GM23338 (cell line): ENCODE measurements at regions not wholly inside any gene's neighbourhood (a gene's known extent, or its start where the extent isn't known, plus 50 kb on each side); places are given as distances from the start of the nearest gene placed in this dataset.

Experiments used
- ATAC-seq: fragments of 200-7000 bp; cut with Tn5 transposase; 3 replicates; pipeline ENCODE4 v1.9.1; 2020
- DNase-seq: peaks from one replicate; pipeline ENCODE4 v3.0.0-alpha.2; 2015; ENCODE audit warnings: low spot score
- H2AFZ ChIP-seq: fragments of 200-600 bp; sonication (generic); 2 replicates; pipeline ENCODE4 v1.8.0; 2016; ENCODE audit warnings: antibody characterized with exemption, mild to moderate bottlenecking, moderate library complexity
- H3F3A ChIP-seq: fragments of 200-600 bp; sonication (generic); replicated peaks from 2 replicates; pipeline ENCODE4 v1.8.0; 2017; ENCODE audit warnings: antibody characterized with exemption, mixed run types, low read depth
- H3K27ac ChIP-seq: fragments of 200-600 bp; sonication (generic); 2 replicates; pipeline ENCODE4 v1.6.1; 2016; ENCODE audit warnings: low read depth
- H3K27me3 ChIP-seq: fragments of 200-600 bp; sonication (generic); 2 replicates; pipeline ENCODE4 v1.8.0; 2016; ENCODE audit warnings: mild to moderate bottlenecking, mixed run types, moderate library complexity; ENCODE audit not compliant: insufficient read depth
- H3K36me3 ChIP-seq: fragments of 200-600 bp; sonication (generic); 2 replicates; pipeline ENCODE4 v1.8.0; 2016; ENCODE audit warnings: mild to moderate bottlenecking; ENCODE audit not compliant: insufficient read depth
- H3K4me1 ChIP-seq: fragments of 200-600 bp; sonication (generic); 2 replicates; pipeline ENCODE4 v1.8.0; 2016; ENCODE audit warnings: mild to moderate bottlenecking, moderate library complexity; ENCODE audit not compliant: insufficient read depth
- H3K4me2 ChIP-seq: fragments of 200-600 bp; sonication (generic); 2 replicates; pipeline ENCODE4 v1.7.1; 2017; ENCODE audit warnings: mixed run types
- H3K4me3 ChIP-seq: fragments of 200-600 bp; sonication (generic); 2 replicates; pipeline ENCODE4 v1.6.1; 2016; ENCODE audit warnings: mixed run types
- H3K79me2 ChIP-seq: fragments of 200-600 bp; sonication (generic); replicated peaks from 2 replicates; pipeline ENCODE4 v1.8.0; 2017; ENCODE audit warnings: mild to moderate bottlenecking; ENCODE audit not compliant: insufficient read depth
- H3K9me2 ChIP-seq: fragments of 200-600 bp; sonication (generic); 2 replicates; pipeline ENCODE4 v1.8.0; 2017; ENCODE audit not compliant: insufficient read depth
- H4K20me1 ChIP-seq: fragments of 200-600 bp; sonication (generic); replicated peaks from 2 replicates; pipeline ENCODE4 v1.8.0; 2017; ENCODE audit warnings: mild to moderate bottlenecking; ENCODE audit not compliant: insufficient read depth
- H3K27ac Mint-ChIP-seq: 2 replicates; pipeline ENCODE4 v1.8.0; 2020; ENCODE audit warnings: inconsistent platforms, mild to moderate bottlenecking, moderate library complexity, mixed read lengths
- H3K27me3 Mint-ChIP-seq: 3 replicates; pipeline ENCODE4 v1.8.0; 2022; ENCODE audit warnings: low read depth, mild to moderate bottlenecking, moderate library complexity, mixed read lengths, inconsistent platforms; ENCODE audit not compliant: insufficient read depth, poor library complexity
- H3K36me3 Mint-ChIP-seq: 3 replicates; pipeline ENCODE4 v1.8.0; 2021; ENCODE audit warnings: low read depth, mild to moderate bottlenecking, inconsistent platforms, moderate library complexity, mixed read lengths
- H3K4me1 Mint-ChIP-seq: 3 replicates; pipeline ENCODE4 v1.8.0; 2020; ENCODE audit warnings: mild to moderate bottlenecking, inconsistent platforms, mixed read lengths
- H3K4me3 Mint-ChIP-seq: 3 replicates; pipeline ENCODE4 v1.8.0; 2021; ENCODE audit warnings: moderate library complexity, mild to moderate bottlenecking, inconsistent platforms, mixed read lengths
- H3K9me3 Mint-ChIP-seq: 3 replicates; pipeline ENCODE4 v1.8.0; 2020; ENCODE audit warnings: moderate library complexity, mild to moderate bottlenecking, inconsistent platforms, mixed read lengths
- CREB1 ChIP-seq: fragments of 250-450 bp; sonication (Bioruptor Pico); IDR thresholded peaks from 2 replicates; pipeline ENCODE4 v1.5.0; 2020; ENCODE audit warnings: low read depth, mild to moderate bottlenecking, moderate library complexity
- EZH2 ChIP-seq: fragments of 200-600 bp; sonication (generic); IDR thresholded peaks from one replicate; pipeline ENCODE4 v1.8.0; 2017; ENCODE audit warnings: antibody characterized with exemption, mild to moderate bottlenecking, low read depth; ENCODE audit not compliant: unreplicated experiment
- EZH2phosphoT487 ChIP-seq: fragments of 200-600 bp; sonication (generic); IDR thresholded peaks from one replicate; pipeline ENCODE4 v1.8.1; 2018; ENCODE audit warnings: antibody characterized with exemption; ENCODE audit not compliant: unreplicated experiment
- JUNB ChIP-seq: IDR thresholded peaks from one replicate; pipeline ENCODE4 v1.6.1; 2016; ENCODE audit warnings: antibody characterized with exemption; ENCODE audit not compliant: unreplicated experiment
- NANOG ChIP-seq: IDR thresholded peaks from 2 replicates; pipeline ENCODE4 v1.6.1; 2016; ENCODE audit warnings: antibody characterized with exemption, borderline replicate concordance
- POLR2AphosphoS5 ChIP-seq: IDR thresholded peaks from 2 replicates; pipeline ENCODE4 v1.6.1; 2016; ENCODE audit warnings: antibody characterized with exemption, low read depth
- STAT1 ChIP-seq: IDR thresholded peaks from one replicate; pipeline ENCODE4 v1.6.1; 2016; ENCODE audit warnings: antibody characterized with exemption; ENCODE audit not compliant: unreplicated experiment
- ZNF114 ChIP-seq: fragments of 250-450 bp; sonication (Bioruptor Pico); IDR thresholded peaks from 2 replicates; pipeline ENCODE4 v1.5.0; 2020; ENCODE audit warnings: mild to moderate bottlenecking, moderate library complexity
- ZNF331 ChIP-seq: fragments of 250-450 bp; sonication (Bioruptor Pico); IDR thresholded peaks from 2 replicates; pipeline ENCODE4 v1.5.0; 2020; ENCODE audit warnings: low read depth, mild to moderate bottlenecking, moderate library complexity
- TF ChIP-seq, protein P1 (sequence below): IDR thresholded peaks from 2 replicates; pipeline ENCODE4 v1.6.1; 2016; ENCODE audit warnings: antibody characterized with exemption
- TF ChIP-seq, protein P2 (sequence below): fragments of 250-450 bp; sonication (Bioruptor Pico); IDR thresholded peaks from 2 replicates; pipeline ENCODE4 v1.5.0; 2020; ENCODE audit warnings: mild to moderate bottlenecking, moderate library complexity

DNA sequence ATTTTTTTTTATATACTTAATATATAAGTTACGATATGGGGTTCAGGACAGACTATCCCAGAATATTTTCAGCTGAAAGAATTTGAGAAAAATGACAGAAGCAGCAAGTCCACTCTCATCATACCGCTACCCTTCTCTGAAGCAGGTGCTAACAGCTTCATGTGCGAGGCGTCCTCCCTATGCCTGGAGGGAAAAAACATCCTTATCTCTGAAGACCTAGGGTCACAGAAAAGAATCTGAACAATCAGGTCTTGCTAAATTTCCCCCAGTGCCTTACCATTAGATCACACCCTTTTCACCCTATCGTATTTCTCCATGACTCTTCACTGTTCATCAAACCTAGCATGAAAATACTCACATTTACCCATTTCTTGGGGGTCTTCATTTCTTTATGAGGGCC lies 51.9 kb upstream of the CREB1 start:
- no peaks in the 10 kb centered on the region for H4K20me1 ChIP-seq
- H3K36me3 ChIP-seq = no peaks in the 10 kb centered on the region
- no peak for DNase-seq
- H3F3A ChIP-seq = no peaks in the 10 kb centered on the region
- no peak overlapping the region for H3K4me2 ChIP-seq
- H3K4me3 Mint-ChIP-seq = no peak overlapping the region
- no peak for ATAC-seq
- no peaks in the 10 kb centered on the region for H3K9me3 Mint-ChIP-seq
- no peaks in the 10 kb centered on the region for H3K36me3 Mint-ChIP-seq
- H3K9me2 ChIP-seq = no peaks in the 10 kb centered on the region
- H3K27ac ChIP-seq = no peak overlapping the region
- H3K27me3 Mint-ChIP-seq = no peaks in the 10 kb centered on the region
- H2AFZ ChIP-seq = no peak overlapping the region
- no peak overlapping the region for H3K4me3 ChIP-seq
- H3K27ac Mint-ChIP-seq = no peak overlapping the region
- peaks cover 53% of the 10 kb centered on the region for H3K4me1 Mint-ChIP-seq
- TF ChIP-seq, protein P1, sequence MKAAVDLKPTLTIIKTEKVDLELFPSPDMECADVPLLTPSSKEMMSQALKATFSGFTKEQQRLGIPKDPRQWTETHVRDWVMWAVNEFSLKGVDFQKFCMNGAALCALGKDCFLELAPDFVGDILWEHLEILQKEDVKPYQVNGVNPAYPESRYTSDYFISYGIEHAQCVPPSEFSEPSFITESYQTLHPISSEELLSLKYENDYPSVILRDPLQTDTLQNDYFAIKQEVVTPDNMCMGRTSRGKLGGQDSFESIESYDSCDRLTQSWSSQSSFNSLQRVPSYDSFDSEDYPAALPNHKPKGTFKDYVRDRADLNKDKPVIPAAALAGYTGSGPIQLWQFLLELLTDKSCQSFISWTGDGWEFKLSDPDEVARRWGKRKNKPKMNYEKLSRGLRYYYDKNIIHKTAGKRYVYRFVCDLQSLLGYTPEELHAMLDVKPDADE = no peak
- TF ChIP-seq STAT1 (no peak), CREB1 (no peak), ZNF331 (no peak), EZH2phosphoT487 (no peak), POLR2AphosphoS5 (no peak), NANOG (no peak), ZNF114 (CRISPR knock-in tag) (no peak), EZH2 (no peak)
- H3K4me1 ChIP-seq = peaks cover 29% of the 10 kb centered on the region
- H3K79me2 ChIP-seq = no peaks in the 10 kb centered on the region
- H3K27me3 ChIP-seq = no peaks in the 10 kb centered on the region

DNA sequence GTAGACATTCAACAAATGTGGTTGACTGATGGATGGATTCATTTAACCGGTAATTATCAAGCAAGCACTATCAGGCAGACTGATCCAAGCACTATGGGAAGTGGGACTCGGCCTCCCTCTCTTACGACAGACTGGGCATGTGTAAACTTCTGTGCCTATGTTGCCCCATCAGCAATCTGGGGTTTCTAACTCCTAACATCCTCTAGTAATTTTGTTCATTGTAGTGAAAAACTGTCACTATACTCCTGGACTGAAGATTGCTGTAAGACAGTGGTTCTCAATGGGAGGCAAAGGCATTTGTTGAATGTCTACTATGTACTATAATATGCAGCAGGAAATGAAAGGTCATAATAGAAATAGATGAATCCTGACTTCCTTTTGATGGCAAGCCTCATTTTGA lies 51.2 kb upstream of the CREB1 start:
- H4K20me1 ChIP-seq = no peaks in the 10 kb centered on the region
- H3K4me1 Mint-ChIP-seq = peaks cover 51% of the 10 kb centered on the region
- no peaks in the 10 kb centered on the region for H3K79me2 ChIP-seq
- H3K27me3 Mint-ChIP-seq = no peaks in the 10 kb centered on the region
- no peak overlapping the region for H3K4me2 ChIP-seq
- no peak overlapping the region for H3K27ac Mint-ChIP-seq
- H3K4me3 Mint-ChIP-seq = no peak overlapping the region
- ATAC-seq = no peak
- no peaks in the 10 kb centered on the region for H3K36me3 ChIP-seq
- H3K9me3 Mint-ChIP-seq = no peaks in the 10 kb centered on the region
- no peaks in the 10 kb centered on the region for H3K36me3 Mint-ChIP-seq
- no peaks in the 10 kb centered on the region for H3F3A ChIP-seq
- no peak for DNase-seq
- no peak overlapping the region for H3K4me3 ChIP-seq
- H2AFZ ChIP-seq = no peak overlapping the region
- peaks cover 24% of the 10 kb centered on the region for H3K4me1 ChIP-seq
- no peaks in the 10 kb centered on the region for H3K9me2 ChIP-seq
- TF ChIP-seq STAT1 = no peak
- no peak for TF ChIP-seq JUNB
- H3K27me3 ChIP-seq = no peaks in the 10 kb centered on the region
- H3K27ac ChIP-seq = no peak overlapping the region

DNA sequence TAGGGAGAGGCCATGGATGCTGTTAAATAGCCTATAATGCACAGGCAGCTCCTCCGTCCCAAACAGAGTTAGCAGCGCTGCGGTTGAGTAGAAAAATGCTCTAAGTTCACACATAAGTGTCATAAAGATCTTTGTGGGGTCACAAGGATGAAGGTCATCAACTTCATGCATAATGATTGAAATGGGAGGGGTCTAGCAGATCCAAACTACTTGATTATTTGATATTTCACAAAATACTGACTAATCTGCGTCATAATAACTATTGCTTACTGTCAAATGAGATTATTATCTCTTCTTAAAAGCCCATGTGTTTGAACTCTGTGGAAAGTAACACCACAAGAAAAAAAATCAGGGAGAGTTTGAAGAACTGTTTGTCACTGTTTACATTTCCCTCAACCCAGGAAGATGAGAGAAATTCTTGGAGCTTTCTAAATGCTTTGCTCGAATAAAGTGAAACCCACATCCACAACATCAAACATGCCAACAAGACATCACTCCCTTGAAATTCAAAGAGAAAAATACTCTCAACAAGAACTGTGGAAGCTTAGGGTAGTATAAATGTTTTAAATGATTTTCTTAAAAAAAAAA lies 50.5 kb upstream of the CREB1 start:
- H3K27ac ChIP-seq = no peak overlapping the region
- no peaks in the 10 kb centered on the region for H3K79me2 ChIP-seq
- ATAC-seq = no peak
- Mint-ChIP-seq H3K9me3 (no peaks in the 10 kb centered on the region), H3K4me3 (no peak overlapping the region), H3K27me3 (no peaks in the 10 kb centered on the region), H3K4me1 (peaks cover 52% of the 10 kb centered on the region), H3K27ac (no peak overlapping the region), H3K36me3 (no peaks in the 10 kb centered on the region)
- H2AFZ ChIP-seq = no peak overlapping the region
- no peaks in the 10 kb centered on the region for H3K36me3 ChIP-seq
- no peaks in the 10 kb centered on the region for H3K27me3 ChIP-seq
- H3K4me3 ChIP-seq = no peak overlapping the region
- H3K4me2 ChIP-seq = no peak overlapping the region
- no peaks in the 10 kb centered on the region for H3K9me2 ChIP-seq
- DNase-seq = no peak
- H3K4me1 ChIP-seq = peaks cover 18% of the 10 kb centered on the region
- H4K20me1 ChIP-seq = no peaks in the 10 kb centered on the region
- H3F3A ChIP-seq = no peaks in the 10 kb centered on the region
- TF ChIP-seq ZNF114 (CRISPR knock-in tag) (no peak), EZH2phosphoT487 (no peak), NANOG (no peak)
- TF ChIP-seq, protein P2, sequence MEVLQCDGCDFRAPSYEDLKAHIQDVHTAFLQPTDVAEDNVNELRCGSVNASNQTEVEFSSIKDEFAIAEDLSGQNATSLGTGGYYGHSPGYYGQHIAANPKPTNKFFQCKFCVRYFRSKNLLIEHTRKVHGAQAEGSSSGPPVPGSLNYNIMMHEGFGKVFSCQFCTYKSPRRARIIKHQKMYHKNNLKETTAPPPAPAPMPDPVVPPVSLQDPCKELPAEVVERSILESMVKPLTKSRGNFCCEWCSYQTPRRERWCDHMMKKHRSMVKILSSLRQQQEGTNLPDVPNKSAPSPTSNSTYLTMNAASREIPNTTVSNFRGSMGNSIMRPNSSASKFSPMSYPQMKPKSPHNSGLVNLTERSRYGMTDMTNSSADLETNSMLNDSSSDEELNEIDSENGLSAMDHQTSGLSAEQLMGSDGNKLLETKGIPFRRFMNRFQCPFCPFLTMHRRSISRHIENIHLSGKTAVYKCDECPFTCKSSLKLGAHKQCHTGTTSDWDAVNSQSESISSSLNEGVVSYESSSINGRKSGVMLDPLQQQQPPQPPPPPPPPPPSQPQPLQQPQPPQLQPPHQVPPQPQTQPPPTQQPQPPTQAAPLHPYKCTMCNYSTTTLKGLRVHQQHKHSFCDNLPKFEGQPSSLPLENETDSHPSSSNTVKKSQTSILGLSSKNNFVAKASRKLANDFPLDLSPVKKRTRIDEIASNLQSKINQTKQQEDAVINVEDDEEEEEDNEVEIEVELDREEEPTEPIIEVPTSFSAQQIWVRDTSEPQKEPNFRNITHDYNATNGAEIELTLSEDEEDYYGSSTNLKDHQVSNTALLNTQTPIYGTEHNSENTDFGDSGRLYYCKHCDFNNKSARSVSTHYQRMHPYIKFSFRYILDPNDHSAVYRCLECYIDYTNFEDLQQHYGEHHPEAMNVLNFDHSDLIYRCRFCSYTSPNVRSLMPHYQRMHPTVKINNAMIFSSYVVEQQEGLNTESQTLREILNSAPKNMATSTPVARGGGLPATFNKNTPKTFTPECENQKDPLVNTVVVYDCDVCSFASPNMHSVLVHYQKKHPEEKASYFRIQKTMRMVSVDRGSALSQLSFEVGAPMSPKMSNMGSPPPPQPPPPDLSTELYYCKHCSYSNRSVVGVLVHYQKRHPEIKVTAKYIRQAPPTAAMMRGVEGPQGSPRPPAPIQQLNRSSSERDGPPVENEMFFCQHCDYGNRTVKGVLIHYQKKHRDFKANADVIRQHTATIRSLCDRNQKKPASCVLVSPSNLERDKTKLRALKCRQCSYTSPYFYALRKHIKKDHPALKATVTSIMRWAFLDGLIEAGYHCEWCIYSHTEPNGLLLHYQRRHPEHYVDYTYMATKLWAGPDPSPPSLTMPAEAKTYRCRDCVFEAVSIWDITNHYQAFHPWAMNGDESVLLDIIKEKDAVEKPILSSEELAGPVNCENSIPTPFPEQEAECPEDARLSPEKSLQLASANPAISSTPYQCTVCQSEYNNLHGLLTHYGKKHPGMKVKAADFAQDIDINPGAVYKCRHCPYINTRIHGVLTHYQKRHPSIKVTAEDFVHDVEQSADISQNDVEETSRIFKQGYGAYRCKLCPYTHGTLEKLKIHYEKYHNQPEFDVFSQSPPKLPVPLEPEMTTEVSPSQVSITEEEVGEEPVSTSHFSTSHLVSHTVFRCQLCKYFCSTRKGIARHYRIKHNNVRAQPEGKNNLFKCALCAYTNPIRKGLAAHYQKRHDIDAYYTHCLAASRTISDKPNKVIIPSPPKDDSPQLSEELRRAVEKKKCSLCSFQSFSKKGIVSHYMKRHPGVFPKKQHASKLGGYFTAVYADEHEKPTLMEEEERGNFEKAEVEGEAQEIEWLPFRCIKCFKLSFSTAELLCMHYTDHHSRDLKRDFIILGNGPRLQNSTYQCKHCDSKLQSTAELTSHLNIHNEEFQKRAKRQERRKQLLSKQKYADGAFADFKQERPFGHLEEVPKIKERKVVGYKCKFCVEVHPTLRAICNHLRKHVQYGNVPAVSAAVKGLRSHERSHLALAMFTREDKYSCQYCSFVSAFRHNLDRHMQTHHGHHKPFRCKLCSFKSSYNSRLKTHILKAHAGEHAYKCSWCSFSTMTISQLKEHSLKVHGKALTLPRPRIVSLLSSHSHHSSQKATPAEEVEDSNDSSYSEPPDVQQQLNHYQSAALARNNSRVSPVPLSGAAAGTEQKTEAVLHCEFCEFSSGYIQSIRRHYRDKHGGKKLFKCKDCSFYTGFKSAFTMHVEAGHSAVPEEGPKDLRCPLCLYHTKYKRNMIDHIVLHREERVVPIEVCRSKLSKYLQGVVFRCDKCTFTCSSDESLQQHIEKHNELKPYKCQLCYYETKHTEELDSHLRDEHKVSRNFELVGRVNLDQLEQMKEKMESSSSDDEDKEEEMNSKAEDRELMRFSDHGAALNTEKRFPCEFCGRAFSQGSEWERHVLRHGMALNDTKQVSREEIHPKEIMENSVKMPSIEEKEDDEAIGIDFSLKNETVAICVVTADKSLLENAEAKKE (CRISPR knock-in tag) = no peak
